NOMO-1 treated with DMSO at 0.1 percent for 48 hours (cell line): ENCODE measurements at regions not wholly inside any gene's neighbourhood (a gene's known extent, or its start where the extent isn't known, plus 50 kb on each side); places are given as distances from the start of the nearest gene placed in this dataset.
"Not testable (repeated sequence)": the region's sequence is repeated elsewhere in the genome, so short reads cannot be mapped to it uniquely, and the experiment has no call there.

Source experiments
- DNase-seq: peaks from one replicate; lab custom pipeline; 2025; ENCODE audit not compliant: unreplicated experiment; lab: John Stamatoyannopoulos, UW

DNA sequence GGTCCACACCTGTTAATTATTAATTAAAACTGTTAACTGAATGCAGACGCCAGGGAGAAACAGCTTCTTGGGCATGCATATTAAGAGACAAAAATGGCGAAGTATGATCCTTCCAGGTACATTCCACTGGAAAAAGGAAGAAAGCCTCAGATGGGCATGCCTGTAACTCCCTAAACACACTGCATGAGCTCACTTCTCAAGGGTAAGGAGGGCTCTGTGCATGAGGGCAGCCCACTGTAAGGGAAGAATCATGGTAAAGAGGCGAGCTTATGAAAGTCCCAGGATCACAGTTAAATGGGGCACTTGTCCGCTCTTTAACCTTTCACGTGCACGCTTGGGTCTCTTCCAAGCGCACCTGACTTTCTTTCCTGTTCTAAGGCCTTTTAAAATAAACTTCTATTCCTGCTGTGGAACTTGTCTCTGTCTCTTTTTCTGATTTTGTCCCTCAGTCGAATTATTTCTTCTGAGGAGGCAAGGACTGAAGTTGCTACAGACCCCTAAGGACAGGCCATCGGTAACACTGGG, 321.7 kb downstream of the PPP1R2C start:
- no peak for DNase-seq

DNA sequence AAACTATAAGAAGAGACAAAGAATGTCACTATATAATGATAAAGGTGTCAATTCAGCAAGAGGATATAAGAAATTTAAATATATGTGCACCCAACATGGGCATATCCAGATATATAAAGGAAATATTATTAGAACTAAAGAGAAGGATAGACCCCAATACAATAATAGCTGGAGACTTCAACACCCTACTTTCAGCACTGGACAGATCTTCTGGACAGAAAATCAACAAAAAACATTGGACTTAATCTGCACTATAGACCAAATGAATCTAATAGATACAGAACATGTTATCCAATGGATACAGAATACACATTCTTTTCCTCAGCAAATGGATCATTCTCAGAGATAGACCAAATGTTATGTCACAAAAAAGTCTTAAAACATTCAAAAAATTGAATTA, 327.7 kb downstream of the PPP1R2C start:
- DNase-seq, result no peak

DNA sequence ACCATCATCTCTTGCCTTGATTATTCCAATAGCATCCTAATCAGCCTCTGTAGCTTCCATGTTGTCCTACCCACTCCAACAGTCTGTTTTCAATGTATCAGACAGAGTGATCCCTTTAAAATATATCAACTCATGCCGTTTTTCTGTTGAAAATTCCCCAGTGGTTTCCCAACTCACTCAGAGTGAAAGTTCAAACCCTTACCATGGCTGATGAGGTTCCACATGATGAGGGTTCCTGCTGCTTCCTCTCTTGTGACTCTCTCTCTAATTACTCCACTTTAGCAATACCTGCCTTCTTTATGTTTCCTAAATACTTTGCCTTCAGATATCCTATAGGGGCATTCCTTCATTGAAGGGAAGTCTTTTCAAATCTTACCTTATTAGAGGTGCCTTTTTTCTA, 334.7 kb downstream of the PPP1R2C start:
- no peak for DNase-seq

DNA sequence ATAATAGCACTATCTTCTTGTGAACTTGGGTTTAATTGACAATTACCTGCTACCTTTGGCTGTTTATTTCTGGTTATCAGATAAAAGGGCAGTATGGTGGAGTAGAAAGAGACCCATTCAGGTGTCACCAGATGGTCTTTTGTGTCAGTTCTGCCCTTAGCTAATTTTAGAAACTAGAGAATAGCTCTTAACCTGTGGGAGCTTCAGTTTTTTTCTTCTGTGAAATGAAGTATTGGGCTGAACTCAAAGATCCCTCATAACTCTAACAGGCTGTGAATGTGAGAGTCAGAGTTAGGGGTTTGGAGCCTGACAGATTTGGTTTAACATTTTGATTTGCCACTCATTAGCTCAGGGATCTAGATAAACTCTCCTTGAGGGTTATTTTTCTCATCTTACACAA, 335.2 kb downstream of the PPP1R2C start:
- DNase-seq, result no peak

DNA sequence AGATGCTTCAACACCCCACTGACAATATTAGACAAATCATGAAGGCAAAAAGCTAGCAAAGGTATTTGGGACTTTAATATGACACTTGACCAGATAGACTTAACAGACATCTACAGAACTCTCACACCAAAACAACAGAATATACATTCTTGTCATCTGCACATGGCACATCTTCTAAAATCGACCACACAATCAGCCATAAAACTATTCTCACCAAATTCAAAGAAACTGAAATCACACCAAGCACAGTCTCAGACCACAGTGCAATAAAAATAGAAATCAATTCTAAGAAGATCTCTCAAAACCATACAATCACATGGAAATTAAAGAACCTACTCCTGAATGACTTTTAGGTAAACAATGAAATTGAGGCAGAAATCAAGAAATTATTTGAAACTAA, 340.8 kb downstream of the PPP1R2C start:
- no peak for DNase-seq

DNA sequence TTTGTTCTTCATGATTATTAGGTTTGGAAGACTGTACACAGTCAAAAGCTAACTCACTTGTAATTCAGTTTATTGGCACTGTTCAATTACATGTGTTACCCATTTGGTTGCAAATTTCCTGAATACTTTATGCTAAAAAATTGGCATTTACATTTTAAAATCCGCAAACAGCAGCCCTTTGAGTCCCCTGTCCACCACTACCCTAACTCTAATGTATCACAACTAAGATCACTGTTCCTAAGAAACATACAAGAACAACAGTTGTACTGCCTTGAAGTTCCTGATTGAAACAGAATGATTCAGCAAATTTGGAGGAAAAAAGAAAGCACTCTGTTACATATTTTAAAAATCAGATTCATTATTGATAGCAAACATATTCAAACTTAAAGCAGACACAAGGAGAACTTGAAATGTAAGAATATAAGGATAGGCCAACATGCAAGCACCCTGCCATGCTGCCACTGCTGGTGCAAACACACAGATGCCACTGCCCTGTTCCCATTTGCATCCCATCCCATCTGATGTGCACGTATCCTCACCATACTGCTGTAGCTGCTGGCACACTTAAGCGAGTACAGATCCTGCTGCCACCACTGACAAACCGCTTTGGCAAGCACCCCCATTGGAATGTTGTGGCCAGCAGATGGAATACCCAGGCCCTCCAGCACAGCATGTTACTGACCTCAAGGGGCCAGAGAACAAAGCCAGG, 343.4 kb downstream of the PPP1R2C start:
- DNase-seq, result no peak

DNA sequence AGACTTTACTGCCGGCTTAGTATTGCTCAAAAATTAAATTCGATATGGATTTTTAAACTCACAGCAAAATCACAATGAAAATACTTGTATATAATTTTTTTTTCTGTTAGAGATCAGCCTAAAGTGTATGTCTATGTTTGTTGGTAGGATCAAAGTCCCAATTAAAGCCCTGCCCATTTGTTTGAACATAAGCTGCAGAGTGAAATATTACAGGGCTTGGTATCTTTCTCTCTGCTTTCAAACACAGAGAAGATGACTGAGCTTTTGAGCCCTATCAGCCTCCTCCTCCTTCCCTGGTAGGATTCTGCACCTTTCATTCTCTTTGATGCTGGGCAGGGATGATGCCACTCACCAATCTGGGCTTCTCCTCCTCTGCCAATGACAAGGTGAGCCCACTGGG, 345.4 kb downstream of the PPP1R2C start:
- no peak for DNase-seq

DNA sequence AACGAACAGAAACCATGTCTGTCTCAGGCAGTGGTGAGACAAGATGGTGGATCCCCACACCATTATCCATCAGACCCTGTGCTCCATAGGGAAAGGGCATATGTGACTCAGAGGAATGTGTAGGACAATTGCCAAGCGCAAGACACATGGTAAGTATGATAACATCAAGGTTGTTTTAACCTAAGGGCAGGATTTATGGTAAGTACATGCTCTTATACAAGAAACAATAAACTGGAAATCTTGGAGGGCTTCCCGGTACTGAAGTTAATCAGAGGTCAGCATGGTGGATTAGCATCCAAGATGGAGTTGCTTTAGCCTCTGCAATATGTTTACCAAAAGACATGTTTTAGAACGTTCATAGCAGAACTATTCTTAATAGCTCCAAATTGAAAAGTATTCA, 355.0 kb downstream of the PPP1R2C start:
- DNase-seq, result no peak

DNA sequence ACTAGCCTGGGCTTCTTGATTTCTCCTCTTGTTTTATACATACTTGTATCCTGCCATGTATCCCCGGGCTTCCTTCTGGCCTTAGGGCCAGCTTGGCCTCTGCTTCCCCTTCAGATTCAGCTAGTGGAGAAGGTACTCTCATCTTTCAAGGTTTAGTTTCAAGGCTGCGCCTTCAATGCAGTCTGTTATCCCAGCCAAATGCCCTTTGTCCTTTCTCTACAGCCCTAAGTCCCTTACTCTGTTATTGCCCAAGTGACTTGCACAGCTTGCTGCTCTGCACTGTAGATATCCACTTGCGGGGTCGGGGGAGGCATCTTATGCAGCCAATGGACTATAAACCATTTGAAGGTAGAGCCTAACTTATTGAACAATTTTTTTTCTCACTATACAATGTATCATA, 357.5 kb downstream of the PPP1R2C start:
- DNase-seq, result no peak

DNA sequence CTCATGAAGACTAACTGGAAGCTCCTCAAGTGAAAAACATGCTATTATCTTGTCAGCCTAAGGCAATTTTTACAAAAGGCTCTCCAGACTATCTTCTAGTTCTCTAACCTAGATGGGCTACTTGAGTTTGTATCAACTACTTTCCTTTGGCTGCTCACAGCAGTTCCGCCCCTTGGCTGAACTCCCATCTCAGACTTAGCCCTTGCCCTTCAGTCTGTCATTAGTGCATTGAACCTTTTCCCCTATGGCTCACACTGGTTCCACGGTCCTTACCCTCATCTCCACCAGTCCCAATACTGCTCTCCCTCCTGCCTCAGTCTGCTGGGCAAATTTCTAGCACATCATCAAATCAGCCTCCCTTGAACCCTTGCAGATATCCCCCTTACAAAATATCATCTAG, 362.3 kb downstream of the PPP1R2C start:
- no peak for DNase-seq

DNA sequence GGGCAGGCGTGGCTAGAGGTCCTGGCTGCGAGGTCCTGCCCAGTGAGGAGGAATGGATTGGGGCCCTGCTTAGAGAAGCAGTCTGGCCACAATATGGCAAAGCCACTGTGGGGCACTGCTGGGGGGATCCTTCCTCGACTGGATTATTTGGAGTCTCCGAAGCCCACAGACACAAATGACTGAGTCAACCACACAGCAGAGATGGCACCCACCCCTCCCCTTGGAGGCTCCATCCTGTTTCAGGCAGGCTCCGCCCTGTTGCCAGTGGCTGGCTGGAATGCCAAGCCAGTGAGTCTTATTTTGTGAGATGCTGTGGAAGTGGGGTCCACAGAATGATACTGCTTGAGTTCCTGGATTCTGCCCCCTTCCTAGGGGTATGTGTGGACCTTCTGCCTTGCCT, 363.9 kb downstream of the PPP1R2C start:
- no peak for DNase-seq

DNA sequence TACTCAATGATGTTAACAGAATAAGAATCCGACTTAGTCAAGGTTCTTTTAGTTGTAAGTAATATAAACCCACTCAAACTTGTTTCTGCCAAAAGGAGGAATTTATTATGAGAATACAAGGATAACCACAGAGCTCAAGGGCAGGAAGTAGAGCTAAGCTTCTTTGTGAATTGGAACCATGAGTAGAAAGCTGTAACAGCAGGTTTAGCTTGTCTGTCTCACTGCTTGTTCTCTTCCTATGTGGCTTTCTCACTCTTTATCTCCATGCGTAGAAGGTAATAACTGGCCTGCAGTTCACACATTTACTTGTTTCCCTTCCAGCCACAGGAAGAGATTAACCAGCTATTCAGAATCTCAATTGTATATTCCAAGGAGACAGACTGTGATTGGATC, 378.3 kb downstream of the PPP1R2C start:
- no peak for DNase-seq

DNA sequence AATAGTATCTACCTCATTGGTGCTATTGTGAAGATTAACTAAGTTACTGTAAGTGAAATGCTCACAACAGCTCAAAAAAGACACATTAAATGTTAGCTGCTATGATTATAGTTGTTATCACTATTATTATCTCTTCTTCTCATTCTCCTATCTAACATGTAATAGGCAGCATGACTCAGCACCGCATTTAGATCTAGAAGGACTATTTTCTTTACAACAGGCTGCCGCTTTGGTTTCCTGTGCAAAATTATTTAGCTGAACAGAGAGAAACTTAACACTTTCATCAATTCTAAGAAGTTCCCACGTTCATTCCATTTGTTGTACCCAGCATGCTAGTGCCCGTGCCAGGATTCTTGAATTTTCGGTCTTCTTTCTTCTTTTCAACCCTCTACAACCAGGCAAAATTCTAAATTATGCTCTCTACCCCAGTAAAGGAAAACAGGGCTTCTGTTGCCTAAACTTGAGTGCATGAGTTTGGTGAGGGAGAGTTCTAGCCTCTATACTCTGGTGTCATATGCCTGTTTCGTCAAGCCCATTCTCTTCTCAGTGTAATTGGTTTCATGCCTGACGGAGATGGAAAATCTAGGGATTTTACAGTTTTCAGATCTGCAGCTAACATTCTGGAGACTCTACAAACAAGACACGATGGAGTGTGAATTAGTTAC, 378.9 kb downstream of the PPP1R2C start:
- peak; percentile 0 for DNase-seq

DNA sequence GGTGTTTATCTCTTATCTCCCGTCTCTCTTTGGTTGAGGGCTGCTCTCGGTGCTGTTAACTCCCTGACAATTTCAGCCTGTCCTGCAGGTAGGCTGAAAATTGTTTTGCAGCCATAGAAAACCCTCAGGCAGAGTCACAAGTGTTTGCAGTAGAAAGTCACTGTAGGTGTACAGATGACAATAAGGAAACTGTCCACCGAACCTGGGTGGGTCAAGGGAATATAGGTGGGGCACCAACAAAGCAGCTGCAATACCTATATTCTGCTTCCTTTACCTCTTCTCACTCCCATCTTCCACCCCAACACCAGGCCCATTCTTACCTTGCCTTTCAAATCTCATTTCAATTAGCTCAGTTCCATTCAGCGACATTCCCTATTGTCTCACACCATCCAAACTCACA, 381.8 kb downstream of the PPP1R2C start:
- no peak for DNase-seq

DNA sequence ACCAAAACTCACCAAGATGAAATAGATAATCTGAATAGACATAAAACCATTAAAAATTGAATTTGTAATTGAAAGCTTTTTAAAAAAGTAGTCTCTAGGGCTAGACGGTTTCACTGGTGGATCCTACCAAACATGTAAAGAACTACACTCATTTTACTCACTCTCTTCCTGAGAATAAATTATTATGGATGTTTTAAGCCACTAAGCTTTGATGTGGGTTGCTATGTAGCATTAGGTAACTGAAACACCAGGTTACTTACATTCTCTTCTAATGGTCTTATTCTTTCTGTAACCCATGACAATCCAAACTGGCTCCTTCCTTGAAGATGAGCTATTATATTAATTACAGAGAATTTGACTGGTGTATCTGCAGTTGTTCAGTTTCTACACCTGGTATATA, 385.1 kb downstream of the PPP1R2C start:
- no peak for DNase-seq

DNA sequence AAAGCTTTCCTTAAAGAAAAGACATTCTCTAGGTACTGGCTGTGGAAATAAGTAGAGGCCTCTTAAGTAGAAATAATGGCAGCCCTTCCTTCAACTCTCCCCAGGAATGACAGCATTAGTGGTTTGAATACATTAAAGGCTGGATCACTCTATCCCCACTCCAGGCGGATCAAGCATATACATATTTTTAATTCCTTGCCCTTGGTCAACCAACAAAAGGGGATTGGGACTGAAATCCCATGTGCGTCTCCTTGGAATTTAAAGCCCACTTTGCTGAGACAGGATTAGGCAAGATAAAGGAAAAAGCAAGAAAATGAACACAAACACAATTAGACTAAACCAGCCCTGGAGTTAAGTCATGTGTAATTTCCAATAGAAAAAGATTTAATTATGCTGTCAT, 391.3 kb downstream of the PPP1R2C start:
- no peak for DNase-seq

DNA sequence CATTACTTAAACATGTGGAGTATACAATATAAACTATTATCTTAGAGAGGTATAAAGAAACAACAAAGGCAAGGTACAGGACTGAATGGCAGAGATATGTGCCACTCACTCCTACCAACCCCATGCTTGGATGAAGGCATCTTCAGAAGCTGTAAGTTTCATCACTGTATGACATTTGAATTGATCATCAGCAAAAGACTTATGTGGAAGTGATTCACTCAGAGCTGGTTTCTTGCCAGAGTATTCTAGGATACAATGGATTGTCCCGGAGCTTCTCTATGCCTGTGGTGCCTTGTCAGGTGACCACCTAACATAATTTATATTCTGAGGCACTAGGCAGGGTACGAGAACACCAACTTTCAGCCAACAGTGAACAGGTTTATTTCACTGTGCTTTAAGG, 392.2 kb downstream of the PPP1R2C start:
- DNase-seq, result no peak

DNA sequence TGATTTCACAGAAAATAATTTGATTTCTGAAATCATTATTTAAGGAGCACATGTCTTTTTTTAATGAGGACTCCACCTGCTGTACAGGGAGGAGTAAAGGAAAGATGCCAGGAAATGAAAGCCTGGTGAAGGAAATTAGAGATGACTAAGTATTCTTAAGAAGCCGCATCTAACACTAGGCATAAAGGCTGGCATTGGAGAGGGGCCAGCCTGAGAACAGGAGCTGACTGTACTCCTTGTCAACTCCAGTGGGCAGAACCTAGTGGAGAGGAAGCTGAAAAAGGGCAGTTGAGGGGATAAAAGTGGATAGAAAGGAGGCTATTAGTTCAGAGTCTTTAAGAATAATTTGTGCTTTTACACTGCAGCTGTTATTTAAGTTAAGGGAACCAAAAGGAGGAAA, 393.0 kb downstream of the PPP1R2C start:
- DNase-seq, result no peak

DNA sequence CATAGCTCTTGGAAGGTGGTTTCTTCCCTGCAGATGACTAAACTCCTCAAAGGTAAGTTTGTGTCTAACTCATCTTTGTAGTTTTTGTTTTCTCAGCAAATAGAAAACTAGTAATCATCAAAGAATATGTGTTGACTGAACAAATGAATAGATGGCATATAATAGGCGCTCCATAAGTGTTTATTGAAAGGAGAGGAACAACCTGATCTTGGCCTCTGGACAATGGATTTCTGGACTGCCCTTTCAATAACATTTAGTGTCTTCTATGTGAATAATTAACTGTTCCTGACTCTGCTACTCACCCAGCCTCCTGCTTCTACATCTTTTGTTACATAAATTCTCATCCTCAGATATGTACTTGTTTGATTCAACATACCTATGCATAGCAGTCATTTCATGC, 399.1 kb downstream of the PPP1R2C start:
- DNase-seq, result no peak

DNA sequence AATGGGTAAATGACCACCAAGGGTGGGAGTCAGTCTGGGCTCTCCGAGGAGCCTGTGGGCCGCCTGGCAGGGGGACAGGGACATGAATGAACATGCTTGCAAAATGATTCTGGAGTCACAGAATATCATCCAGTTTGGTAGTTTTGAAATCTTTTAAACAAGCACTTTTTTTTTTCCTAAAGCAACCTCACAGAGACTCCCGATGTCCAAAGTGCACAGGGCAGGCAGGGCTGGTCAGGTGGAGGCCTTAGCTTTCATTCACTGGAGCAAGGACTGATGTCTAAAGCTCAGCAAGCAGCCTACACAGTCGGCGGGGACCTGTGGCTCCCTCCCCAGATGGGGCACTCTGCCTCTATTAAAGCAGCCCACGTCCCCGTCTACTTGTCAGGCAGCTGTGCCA, 402.9 kb downstream of the PPP1R2C start:
- no peak for DNase-seq

DNA sequence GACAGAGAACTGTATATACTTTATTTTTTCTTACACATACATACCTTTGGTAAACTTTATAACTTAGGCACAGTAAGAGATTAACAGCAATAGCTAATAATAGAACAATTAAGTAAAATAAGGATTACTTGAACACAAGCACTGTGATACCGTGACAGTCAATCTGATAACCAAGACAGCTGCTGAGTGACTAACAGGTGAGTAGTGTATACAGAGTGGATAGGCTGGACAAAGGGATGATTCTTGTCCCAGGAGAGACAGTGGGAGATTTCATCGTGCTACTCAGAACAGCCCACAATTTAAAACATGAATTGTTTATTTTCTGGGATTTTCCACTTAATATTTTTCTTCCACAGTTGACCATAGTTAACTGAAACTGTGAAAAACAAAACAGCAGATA, 411.8 kb downstream of the PPP1R2C start:
- DNase-seq, result no peak

DNA sequence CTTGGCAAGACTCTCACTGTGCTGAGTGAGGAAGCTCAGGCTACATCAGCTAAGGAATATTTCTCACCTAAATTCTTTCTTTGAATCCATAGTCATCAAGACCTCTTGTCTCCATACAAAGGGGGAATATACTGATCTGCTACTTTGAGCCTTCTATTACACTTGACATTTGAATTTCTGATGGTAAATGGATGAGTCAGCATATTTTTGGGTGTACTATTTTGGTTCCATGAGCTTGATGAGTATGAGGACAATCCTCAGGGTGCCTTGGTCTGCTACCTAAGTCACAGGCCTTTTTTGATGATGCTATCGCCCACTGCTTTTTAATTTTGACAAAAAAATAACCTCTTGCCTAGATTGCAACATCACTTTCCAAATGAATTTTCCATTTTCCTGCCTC, 415.7 kb downstream of the PPP1R2C start:
- DNase-seq, result no peak

DNA sequence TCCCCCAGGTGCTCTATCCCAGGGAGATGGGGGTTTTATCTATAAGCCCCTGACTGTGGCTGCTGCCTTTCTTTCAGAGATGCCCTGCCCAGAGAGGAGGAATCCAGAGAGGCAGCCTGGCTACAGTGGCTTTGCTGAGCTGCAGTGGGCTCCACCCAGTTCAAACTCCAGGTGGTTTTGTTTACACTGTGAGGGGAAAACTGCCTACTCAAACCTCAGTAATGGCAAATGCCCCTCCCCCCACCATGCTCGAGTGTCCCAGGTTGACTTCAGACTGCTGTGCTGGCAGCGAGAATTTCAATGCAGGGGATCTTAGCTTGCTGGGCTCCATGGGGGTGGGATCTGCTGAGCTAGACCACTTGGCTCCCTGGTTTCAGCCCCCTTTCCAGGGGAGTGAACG, 419.6 kb upstream of the CASK start:
- not testable (repeated sequence) for DNase-seq
